CD14-positive monocyte (primary cell): ENCODE measurements at regions not wholly inside any gene's neighbourhood (a gene's known extent, or its start where the extent isn't known, plus 50 kb on each side); places are given as distances from the start of the nearest gene placed in this dataset.

Experiments
- DNase-seq, 3 donors: peaks; one replicate each; pipeline ENCODE4 v3.0.0-alpha.2; 2011 to 2022
- H2AFZ ChIP-seq: 2 replicates; pipeline ENCODE4 v1.6.0; 2012; ENCODE audit warnings: mild to moderate bottlenecking, low read depth, low read length, inconsistent platforms; ENCODE audit not compliant: insufficient read depth, poor library complexity, severe bottlenecking
- H3K27ac ChIP-seq, 2 donors: 1 replicate in 1 of 2; 2 replicates in 1 of 2; pipeline ENCODE4 v1.5.1; 2012 to 2013; ENCODE audit warnings: low read length in 2 of 2, control low read depth in 1 of 2, inconsistent platforms in 1 of 2, low read depth in 1 of 2, mild to moderate bottlenecking in 1 of 2
- H3K27me3 ChIP-seq, 2 donors: one replicate each; pipeline versions ENCODE4 v1.6.0 to v1.6.1; 2011 to 2013; ENCODE audit warnings: low read length in 2 of 2; ENCODE audit not compliant: control insufficient read depth in 2 of 2, insufficient read depth in 2 of 2
- H3K36me3 ChIP-seq, 2 donors: replicated peaks in 1 of 2; 1 replicate in 1 of 2; 2 replicates in 1 of 2; pipeline versions ENCODE4 v1.5.1 to v1.6.1; 2012 to 2013; ENCODE audit warnings: low read length in 2 of 2, control low read depth in 1 of 2, inconsistent platforms in 1 of 2, mild to moderate bottlenecking in 1 of 2; ENCODE audit not compliant: insufficient read depth in 2 of 2, control insufficient read depth in 1 of 2
- H3K4me1 ChIP-seq, 2 donors: 1 replicate in 1 of 2; 2 replicates in 1 of 2; pipeline versions ENCODE4 v1.5.1 to v1.6.1; 2012 to 2013; ENCODE audit warnings: low read length in 2 of 2, control low read depth in 1 of 2, inconsistent platforms in 1 of 2, mild to moderate bottlenecking in 1 of 2, moderate library complexity in 1 of 2; ENCODE audit not compliant: insufficient read depth in 2 of 2, control insufficient read depth in 1 of 2
- H3K4me2 ChIP-seq: replicated peaks from 2 replicates; pipeline ENCODE3; 2012; ENCODE audit warnings: low read length, moderate library complexity, mild to moderate bottlenecking; ENCODE audit not compliant: poor library complexity, severe bottlenecking; ENCODE audit errors: extremely low read depth
- H3K4me3 ChIP-seq, 3 experiments: fragments of 200-600 bp in 1 of 3; sonication (generic) in 1 of 3; replicated peaks in 1 of 3; 1 replicate in 2 of 3; 2 replicates in 1 of 3; pipeline ENCODE4 v1.5.1; 2011 to 2013; ENCODE audit warnings: low read length in 3 of 3, mild to moderate bottlenecking in 3 of 3, control low read depth in 2 of 3, low read depth in 2 of 3, inconsistent platforms in 1 of 3, moderate library complexity in 1 of 3
- H3K79me2 ChIP-seq: 2 replicates; pipeline ENCODE4 v1.6.0; 2012; ENCODE audit warnings: mild to moderate bottlenecking, control low read depth, inconsistent platforms, low read length, moderate library complexity; ENCODE audit not compliant: insufficient read depth
- H3K9ac ChIP-seq: 2 replicates; pipeline ENCODE4 v1.6.0; 2017; ENCODE audit warnings: low read length, mild to moderate bottlenecking; ENCODE audit not compliant: insufficient read depth, poor library complexity, severe bottlenecking
- H3K9me3 ChIP-seq, 2 donors: replicated peaks in 1 of 2; 1 replicate in 1 of 2; 2 replicates in 1 of 2; pipeline versions ENCODE4 v1.5.1 to v1.6.1; 2012 to 2013; ENCODE audit warnings: low read length in 2 of 2, control low read depth in 1 of 2; ENCODE audit not compliant: control insufficient read depth in 1 of 2, insufficient read depth in 1 of 2
- H4K20me1 ChIP-seq: 2 replicates; pipeline ENCODE4 v1.6.0; 2012; ENCODE audit warnings: mild to moderate bottlenecking, low read length, control low read depth, moderate library complexity; ENCODE audit not compliant: insufficient read depth
- H3K27ac Mint-ChIP-seq, 7 donors: one replicate each; pipeline ENCODE4 v1.8.0; 2020; ENCODE audit warnings: mild to moderate bottlenecking in 7 of 7, mixed read lengths in 7 of 7, moderate library complexity in 6 of 7, inconsistent platforms in 2 of 7
- H3K27me3 Mint-ChIP-seq, 3 donors: one replicate each; pipeline ENCODE4 v1.8.0; 2021 to 2022; ENCODE audit warnings: low read depth in 3 of 3, mild to moderate bottlenecking in 3 of 3, mixed read lengths in 3 of 3, moderate library complexity in 3 of 3, inconsistent platforms in 1 of 3
- H3K36me3 Mint-ChIP-seq, 2 donors: one replicate each; pipeline ENCODE4 v1.8.0; 2020; ENCODE audit warnings: mixed read lengths in 2 of 2, inconsistent platforms in 1 of 2, mild to moderate bottlenecking in 1 of 2
- H3K4me1 Mint-ChIP-seq: one replicate; pipeline ENCODE4 v1.8.0; 2020; ENCODE audit warnings: mild to moderate bottlenecking, mixed read lengths
- H3K4me3 Mint-ChIP-seq, 2 donors: one replicate each; pipeline ENCODE4 v1.8.0; 2020; ENCODE audit warnings: mild to moderate bottlenecking in 2 of 2, mixed read lengths in 2 of 2, moderate library complexity in 1 of 2
- H3K9me3 Mint-ChIP-seq, 7 donors: one replicate each; pipeline ENCODE4 v1.8.0; 2020 to 2022; ENCODE audit warnings: mixed read lengths in 7 of 7, mild to moderate bottlenecking in 6 of 7, moderate library complexity in 6 of 7, inconsistent platforms in 2 of 7
- CTCF ChIP-seq: fragments of 200-600 bp; IDR thresholded peaks from one replicate; pipeline ENCODE4 v1.8.0; 2022; ENCODE audit warnings: antibody characterized with exemption, mild to moderate bottlenecking
- WGBS: methylation state at CpG from one replicate; pipeline ENCODE4 v1.1.5; 2013; ENCODE audit warnings: missing lambda C conversion rate; ENCODE audit not compliant: insufficient coverage; 5-methylcytosine and 5-hydroxymethylcytosine counted together
- intact Hi-C, 2 donors: fragments of 100-400 bp; cut with micrococcal nuclease; formaldehyde crosslinking; loops; one replicate each; pipeline versions ENCODE4 v1.15.0 to v1.15.1; 2023

GRCh38 chr13:84417416-84417815 lies 535.1 kb upstream of the SLITRK1 start:
- H3K27me3 Mint-ChIP-seq: no peaks in the 10 kb centered on the region

DNA sequence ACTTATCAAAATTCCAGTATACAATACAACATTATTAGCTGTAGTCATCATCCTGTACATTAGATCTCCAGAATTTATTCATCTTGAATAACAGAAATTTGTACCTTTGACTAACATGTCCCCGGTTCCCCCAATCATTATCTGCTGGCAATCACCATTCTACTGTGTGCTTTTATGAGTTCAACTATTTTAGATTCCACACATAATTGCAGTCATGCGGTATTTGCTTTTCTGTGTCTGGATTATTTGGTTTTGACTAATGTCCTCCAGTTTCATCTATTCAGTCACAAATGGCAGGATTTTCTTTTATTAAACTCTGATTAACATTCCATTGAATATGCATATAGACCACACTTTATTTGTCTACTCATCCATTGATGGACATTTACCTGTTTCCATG lies 530.7 kb upstream of the SLITRK1 start:
- no peak overlapping the region for H3K4me3 Mint-ChIP-seq
- H3K4me1 Mint-ChIP-seq: no peaks in the 10 kb centered on the region

More at GRCh38 chr13:84417416-84417815, 535.1 kb upstream of the SLITRK1 start:
- no peak overlapping the region for H3K27ac Mint-ChIP-seq
- Histone ChIP-seq H3K4me2 (no peak overlapping the region), H3K9ac (no peak overlapping the region), H3K4me3 (no peak overlapping the region), H2AFZ (no peak overlapping the region), H3K9me3 (peaks cover 20 to 27% of the 10 kb centered on the region in 2 donors), H3K27ac (no peak overlapping the region), H3K27me3 (no peaks in the 10 kb centered on the region), H3K79me2 (no peaks in the 10 kb centered on the region), H3K4me1 (no peaks in the 10 kb centered on the region), H3K36me3 (no peaks in the 10 kb centered on the region), H4K20me1 (no peaks in the 10 kb centered on the region)
- intact Hi-C loops: no loop called here
- peaks cover 3 to 13% (median 7%) of the 10 kb centered on the region in 7 donors for H3K9me3 Mint-ChIP-seq
- no CpG with 5 or more reads among the region's 1 CpG for WGBS
- DNase-seq: no peak
- no peak overlapping the region for H3K4me3 Mint-ChIP-seq
- H3K4me1 Mint-ChIP-seq: no peaks in the 10 kb centered on the region
- no peak for TF ChIP-seq CTCF
- H3K36me3 Mint-ChIP-seq: no peaks in the 10 kb centered on the region

More for the DNA sequence above, 530.7 kb upstream of the SLITRK1 start:
- intact Hi-C loops: no loop called here
- Histone ChIP-seq H3K4me3 (no peak overlapping the region), H3K4me1 (no peaks in the 10 kb centered on the region), H3K9ac (no peak overlapping the region), H3K36me3 (no peaks in the 10 kb centered on the region), H3K9me3 (peaks cover 7 to 9% of the 10 kb centered on the region in 2 donors), H3K27me3 (no peaks in the 10 kb centered on the region), H3K4me2 (no peak overlapping the region), H4K20me1 (no peaks in the 10 kb centered on the region), H2AFZ (no peak overlapping the region), H3K79me2 (no peaks in the 10 kb centered on the region), H3K27ac (no peak overlapping the region)
- H3K27me3 Mint-ChIP-seq: no peaks in the 10 kb centered on the region
- H3K27ac Mint-ChIP-seq: no peak overlapping the region
- no peaks in the 10 kb centered on the region for H3K36me3 Mint-ChIP-seq
- DNase-seq: no peak
- TF ChIP-seq CTCF: no peak
- WGBS: no CpG with 5 or more reads among the region's 2 CpGs
- peaks cover 0 to 7% (median 3%) of the 10 kb centered on the region in 7 donors for H3K9me3 Mint-ChIP-seq
